BLaER1 (cell line): ENCODE measurements at regions not wholly inside any gene's neighbourhood (a gene's known extent, or its start where the extent isn't known, plus 50 kb on each side); places are given as distances from the start of the nearest gene placed in this dataset.

Source experiments
- H3K27ac ChIP-seq: shearing (Covaris generic); formaldehyde crosslinking; 2 replicates; pipeline ENCODE4 v1.8.1; 2022
- H3K27me3 ChIP-seq: shearing (Covaris generic); formaldehyde crosslinking; 2 replicates; pipeline ENCODE4 v1.8.1; 2022
- H3K36me3 ChIP-seq: shearing (Covaris generic); formaldehyde crosslinking; 2 replicates; pipeline ENCODE4 v1.8.1; 2022
- H3K4me1 ChIP-seq: shearing (Covaris generic); formaldehyde crosslinking; 2 replicates; pipeline ENCODE4 v1.8.1; 2022
- H3K4me2 ChIP-seq: shearing (Covaris generic); formaldehyde crosslinking; 2 replicates; pipeline ENCODE4 v1.8.1; 2022
- H3K4me3 ChIP-seq: shearing (Covaris generic); formaldehyde crosslinking; 2 replicates; pipeline ENCODE4 v1.8.1; 2022
- H3K9ac ChIP-seq: shearing (Covaris generic); formaldehyde crosslinking; 2 replicates; pipeline ENCODE4 v1.8.1; 2022
- H3K9me3 ChIP-seq: shearing (Covaris generic); formaldehyde crosslinking; 2 replicates; pipeline ENCODE4 v1.8.1; 2022
- H4K20me1 ChIP-seq: shearing (Covaris generic); formaldehyde crosslinking; 2 replicates; pipeline ENCODE4 v1.8.1; 2022
- Cebpa-rat ChIP-seq: shearing (Covaris generic); IDR thresholded peaks from 2 replicates; pipeline ENCODE4 v1.8.1; 2022

GRCh38 chrX:17939724-17940123, 78.6 kb upstream of the RAI2 start:
- Histone ChIP-seq H3K4me3 (no peak overlapping the region), H3K4me2 (no peak overlapping the region), H3K27me3 (peaks cover 66% of the 10 kb centered on the region), H3K9ac (no peak overlapping the region), H3K4me1 (no peaks in the 10 kb centered on the region), H4K20me1 (no peaks in the 10 kb centered on the region), H3K9me3 (peaks cover 4% of the 10 kb centered on the region; the same call in 1 of the 2 replicates), H3K27ac (no peak overlapping the region), H3K36me3 (no peaks in the 10 kb centered on the region)
- TF ChIP-seq Cebpa-rat, result no peak

- no peak overlapping the region for H3K27ac ChIP-seq
- H3K4me3 ChIP-seq, result no peak overlapping the region
- peaks cover 4% of the 10 kb centered on the region; the same call in 1 of the 2 replicates for H3K9me3 ChIP-seq
- no peaks in the 10 kb centered on the region for H3K4me1 ChIP-seq
- H3K4me2 ChIP-seq, result no peak overlapping the region
- H3K36me3 ChIP-seq, result no peaks in the 10 kb centered on the region
- no peak overlapping the region for H3K9ac ChIP-seq
- no peak for TF ChIP-seq Cebpa-rat
- peaks cover 66% of the 10 kb centered on the region for H3K27me3 ChIP-seq
- no peaks in the 10 kb centered on the region for H4K20me1 ChIP-seq
Measured at GRCh38 chrX:17933856-17934255, 72.8 kb upstream of the RAI2 start.

- TF ChIP-seq Cebpa-rat, result no peak
- no peaks in the 10 kb centered on the region for H3K36me3 ChIP-seq
- no peak overlapping the region for H3K4me3 ChIP-seq
- H3K27ac ChIP-seq, result no peak overlapping the region
- no peak overlapping the region for H3K9ac ChIP-seq
- no peaks in the 10 kb centered on the region for H4K20me1 ChIP-seq
- H3K27me3 ChIP-seq, result peaks cover 66% of the 10 kb centered on the region
- peaks cover 4% of the 10 kb centered on the region; the same call in 1 of the 2 replicates for H3K9me3 ChIP-seq
- no peak overlapping the region for H3K4me2 ChIP-seq
- no peaks in the 10 kb centered on the region for H3K4me1 ChIP-seq
Measured at GRCh38 chrX:17932781-17933180, 71.7 kb upstream of the RAI2 start.

GRCh38 chrX:17931855-17932254, 70.8 kb upstream of the RAI2 start:
- Histone ChIP-seq H3K4me1 (no peaks in the 10 kb centered on the region), H3K27ac (no peak overlapping the region), H3K36me3 (no peaks in the 10 kb centered on the region), H3K27me3 (peaks cover 65% of the 10 kb centered on the region), H3K9me3 (peaks cover under 1% of the 10 kb centered on the region; the same call in 1 of the 2 replicates), H3K9ac (no peak overlapping the region), H3K4me2 (no peak overlapping the region), H3K4me3 (no peak overlapping the region), H4K20me1 (no peaks in the 10 kb centered on the region)
- no peak for TF ChIP-seq Cebpa-rat

GRCh38 chrX:17930850-17931249, 69.8 kb upstream of the RAI2 start:
- H3K27ac ChIP-seq, result no peak overlapping the region
- TF ChIP-seq Cebpa-rat, result no peak
- peaks cover 2% of the 10 kb centered on the region; the same call in 1 of the 2 replicates for H3K9me3 ChIP-seq
- no peak overlapping the region for H3K4me3 ChIP-seq
- peaks cover 72% of the 10 kb centered on the region for H3K27me3 ChIP-seq
- no peak overlapping the region for H3K4me2 ChIP-seq
- H3K36me3 ChIP-seq, result no peaks in the 10 kb centered on the region
- H3K4me1 ChIP-seq, result no peaks in the 10 kb centered on the region
- no peaks in the 10 kb centered on the region for H4K20me1 ChIP-seq
- no peak overlapping the region for H3K9ac ChIP-seq

- peaks cover 68% of the 10 kb centered on the region for H3K27me3 ChIP-seq
Measured at GRCh38 chrX:17923546-17923945, 62.4 kb upstream of the RAI2 start.

GRCh38 chrX:17922303-17922702, 61.2 kb upstream of the RAI2 start:
- H3K27me3 ChIP-seq, result peaks cover 76% of the 10 kb centered on the region
- H3K4me1 ChIP-seq, result no peaks in the 10 kb centered on the region
- H3K4me3 ChIP-seq, result no peak overlapping the region
- H3K9ac ChIP-seq, result no peak overlapping the region
- H4K20me1 ChIP-seq, result no peaks in the 10 kb centered on the region
- H3K27ac ChIP-seq, result no peak overlapping the region
- no peaks in the 10 kb centered on the region for H3K36me3 ChIP-seq
- no peak for TF ChIP-seq Cebpa-rat
- H3K9me3 ChIP-seq, result peaks cover 6% of the 10 kb centered on the region; the same call in 1 of the 2 replicates
- H3K4me2 ChIP-seq, result no peak overlapping the region

More at GRCh38 chrX:17923546-17923945, 62.4 kb upstream of the RAI2 start:
- Histone ChIP-seq H3K36me3 (no peaks in the 10 kb centered on the region), H3K9me3 (peaks cover 6% of the 10 kb centered on the region; the same call in 1 of the 2 replicates), H3K27ac (no peak overlapping the region), H3K4me2 (no peak overlapping the region), H3K4me1 (no peaks in the 10 kb centered on the region), H3K4me3 (no peak overlapping the region), H4K20me1 (no peaks in the 10 kb centered on the region), H3K9ac (no peak overlapping the region)
- TF ChIP-seq Cebpa-rat, result no peak

GRCh38 chrX:17919896-17920446, 58.9 kb upstream of the RAI2 start:
- no peak overlapping the region for H3K4me2 ChIP-seq
- TF ChIP-seq Cebpa-rat, result no peak
- H4K20me1 ChIP-seq, result no peaks in the 10 kb centered on the region
- no peaks in the 10 kb centered on the region for H3K4me1 ChIP-seq
- H3K9me3 ChIP-seq, result no peaks in the 10 kb centered on the region
- H3K27me3 ChIP-seq, result peaks cover 80% of the 10 kb centered on the region
- no peaks in the 10 kb centered on the region for H3K36me3 ChIP-seq
- H3K9ac ChIP-seq, result no peak overlapping the region
- no peak overlapping the region for H3K4me3 ChIP-seq
- H3K27ac ChIP-seq, result no peak overlapping the region

GRCh38 chrX:17917945-17918577, 57.0 kb upstream of the RAI2 start:
- no peak overlapping the region for H3K4me3 ChIP-seq
- H3K9me3 ChIP-seq, result no peaks in the 10 kb centered on the region
- no peaks in the 10 kb centered on the region for H4K20me1 ChIP-seq
- H3K9ac ChIP-seq, result no peak overlapping the region
- no peaks in the 10 kb centered on the region for H3K36me3 ChIP-seq
- no peak overlapping the region for H3K4me2 ChIP-seq
- peaks cover 75% of the 10 kb centered on the region for H3K27me3 ChIP-seq
- H3K27ac ChIP-seq, result no peak overlapping the region
- H3K4me1 ChIP-seq, result no peaks in the 10 kb centered on the region
- no peak for TF ChIP-seq Cebpa-rat

- Histone ChIP-seq H3K9ac (no peak overlapping the region), H3K9me3 (no peaks in the 10 kb centered on the region), H3K36me3 (no peaks in the 10 kb centered on the region), H3K27me3 (peaks cover 80% of the 10 kb centered on the region), H3K4me3 (no peak overlapping the region), H3K4me1 (no peaks in the 10 kb centered on the region), H4K20me1 (no peaks in the 10 kb centered on the region), H3K4me2 (no peak overlapping the region), H3K27ac (no peak overlapping the region)
- TF ChIP-seq Cebpa-rat, result no peak
Measured at GRCh38 chrX:17913801-17914200, 52.7 kb upstream of the RAI2 start.
